ENCODE measurements at regions not wholly inside any gene's neighbourhood (a gene's known extent, or its start where the extent isn't known, plus 50 kb on each side); places are given as distances from the start of the nearest gene placed in this dataset.

GRCh38 chr12:30450872-30451271 lies 244.8 kb downstream of the IPO8 start:
- in situ Hi-C loops (cut with MboI; ENCODE audit: low sequenced_read_pairs): no loop called here
- Histone ChIP-seq H3K23ac (ENCODE audit: low read depth, low read length) (no peak overlapping the region), H2AFZ (replicated peaks; ENCODE audit: low read length, poor library complexity) (no peak overlapping the region), H3K18ac (ENCODE audit: low read depth, low read length) (no peak overlapping the region), H4K8ac (ENCODE audit: low read depth in 2 of 2, low read length in 2 of 2) (no peak overlapping the region), H2AK5ac (ENCODE audit: low read depth, low read length) (no peak overlapping the region), H4K20me1 (ENCODE audit: insufficient read depth, low read length) (no peaks in the 10 kb centered on the region), H3K9me1 (ENCODE audit: insufficient read depth, low read length) (no peaks in the 10 kb centered on the region), H3K4me3 (ENCODE audit: insufficient read depth, low read depth, low read length) (no peak overlapping the region), H3K9me3 (ENCODE audit: control insufficient read depth, insufficient read depth, low read length) (peaks cover 2% of the 10 kb centered on the region; the same call in 1 of the 2 replicates), H2BK120ac (ENCODE audit: low read depth, low read length) (no peak overlapping the region), H3K4me2 (ENCODE audit: low read depth, low read length) (no peak overlapping the region), H3K4me1 (ENCODE audit: control insufficient read depth, insufficient read depth, low read length) (no peaks in the 10 kb centered on the region), H2BK20ac (ENCODE audit: low read depth, low read length) (no peak overlapping the region), H2AK9ac (replicated peaks; ENCODE audit: low read depth, low read length, poor library complexity) (no peak overlapping the region), H2BK5ac (ENCODE audit: low read depth, low read length, poor library complexity, severe bottlenecking) (no peak overlapping the region), H4K5ac (ENCODE audit: low read depth, low read length) (no peak overlapping the region), H3K27me3 (ENCODE audit: control insufficient read depth, insufficient read depth, low read length) (no peaks in the 10 kb centered on the region), H2BK15ac (ENCODE audit: low read depth, low read length) (no peak overlapping the region), H3K14ac (replicated peaks; ENCODE audit: low read depth, low read length) (no peak overlapping the region), H3K56ac (ENCODE audit: extremely low read depth, insufficient read depth, low read length) (no peak overlapping the region), H4K91ac (ENCODE audit: insufficient read depth, low read depth, low read length) (no peak overlapping the region), H3K4ac (ENCODE audit: low read depth, low read length) (no peak overlapping the region), H3K79me1 (ENCODE audit: low read depth in 1 of 2, low read length in 2 of 2) (no peaks in the 10 kb centered on the region), H3K27ac (ENCODE audit: insufficient read depth, low read length) (no peak overlapping the region), H3K36me3 (ENCODE audit: control insufficient read depth, insufficient read depth, low read length) (no peaks in the 10 kb centered on the region), H3K9ac (ENCODE audit: low read depth, low read length) (no peak overlapping the region)
- WGBS, 2 experiments (ENCODE audit: extremely low coverage in 2 of 2, insufficient read length in 1 of 2): 83% methylated on average over 1 of the region's 2 CpGs; no CpG with 5 or more reads in 1 of the 2 experiments
- dilution Hi-C loops (cut with HindIII; ENCODE audit: low sequenced_read_pairs, unreplicated experiment): no loop called here
- no peak for DNase-seq
- no TSS peak for BruUV-seq (replicated peaks)
- ChIA-PET POLR2A (ENCODE audit: unreplicated experiment) (no interaction called here), CTCF (no interaction called here)
- intact Hi-C loops (cut with micrococcal nuclease): no loop called here
- no peak for ATAC-seq (ENCODE audit: low read depth)
- no peak for TF ChIP-seq POLR2A (IDR thresholded peaks at IDR 0.05; ENCODE audit: low read depth, low read length)
- no peak for TF ChIP-seq NFE2L2 (IDR thresholded peaks at IDR 0.05; ENCODE audit: low read depth, low read length)
- no peak for TF ChIP-seq BHLHE40 (IDR thresholded peaks at IDR 0.05; ENCODE audit: low read depth, low read length)
- TF ChIP-seq CHD1 (IDR thresholded peaks at IDR 0.05; ENCODE audit: low read depth, low read length): no peak
- TF ChIP-seq SMC3 (IDR thresholded peaks at IDR 0.05; ENCODE audit: low read depth, low read length): no peak
- TF ChIP-seq FOS (IDR thresholded peaks at IDR 0.05; ENCODE audit: low read depth, low read length): no peak
- TF ChIP-seq MXI1 (IDR thresholded peaks at IDR 0.05; ENCODE audit: borderline replicate concordance, low read depth, low read length): no peak
- TF ChIP-seq RFX5 (IDR thresholded peaks at IDR 0.05; ENCODE audit: low read depth, low read length): no peak
- TF ChIP-seq MAZ (IDR thresholded peaks at IDR 0.05; ENCODE audit: borderline replicate concordance, low read depth, low read length): no peak
- TF ChIP-seq, protein P1, sequence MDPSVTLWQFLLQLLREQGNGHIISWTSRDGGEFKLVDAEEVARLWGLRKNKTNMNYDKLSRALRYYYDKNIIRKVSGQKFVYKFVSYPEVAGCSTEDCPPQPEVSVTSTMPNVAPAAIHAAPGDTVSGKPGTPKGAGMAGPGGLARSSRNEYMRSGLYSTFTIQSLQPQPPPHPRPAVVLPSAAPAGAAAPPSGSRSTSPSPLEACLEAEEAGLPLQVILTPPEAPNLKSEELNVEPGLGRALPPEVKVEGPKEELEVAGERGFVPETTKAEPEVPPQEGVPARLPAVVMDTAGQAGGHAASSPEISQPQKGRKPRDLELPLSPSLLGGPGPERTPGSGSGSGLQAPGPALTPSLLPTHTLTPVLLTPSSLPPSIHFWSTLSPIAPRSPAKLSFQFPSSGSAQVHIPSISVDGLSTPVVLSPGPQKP (IDR thresholded peaks at IDR 0.05; ENCODE audit: borderline replicate concordance, low read depth, low read length): no peak
- no peak for TF ChIP-seq RCOR1 (IDR thresholded peaks at IDR 0.05; ENCODE audit: insufficient replicate concordance, low read length)
- TF ChIP-seq MAFK (IDR thresholded peaks at IDR 0.05; ENCODE audit: low read depth, low read length): no peak
- no peak for TF ChIP-seq USF2 (IDR thresholded peaks at IDR 0.05; ENCODE audit: low read depth, low read length)
- TF ChIP-seq RAD21 (IDR thresholded peaks at IDR 0.05; ENCODE audit: low read length): no peak
